H1 (cell line): ENCODE measurements at regions not wholly inside any gene's neighbourhood (a gene's known extent, or its start where the extent isn't known, plus 50 kb on each side); places are given as distances from the start of the nearest gene placed in this dataset.
"Not testable (repeated sequence)": the region's sequence is repeated elsewhere in the genome, so short reads cannot be mapped to it uniquely, and the experiment has no call there.

Experiments used
- CTCF ChIA-PET: fragments of 300-600 bp; sonication (Branson Sonifier 250); formaldehyde crosslinking; loops from one replicate; lab custom pipeline; 2021; ENCODE audit not compliant: partially characterized antibody; lab: Charles Lee
- POLR2A ChIA-PET: fragments of 300-600 bp; sonication (Branson Sonifier 250); formaldehyde crosslinking; loops from one replicate; lab custom pipeline; 2021; ENCODE audit warnings: inconsistent platforms; ENCODE audit not compliant: partially characterized antibody; lab: Charles Lee
- DNase-seq, 2 experiments: peaks; one replicate each; pipeline versions ENCODE4 v3.0.0 to v3.0.0-alpha.2; 2010 to 2022; ENCODE audit warnings: low spot score in 2 of 2, low read depth in 1 of 2, mixed read lengths in 1 of 2
- FAIRE-seq: peaks from 2 replicates; lab custom pipeline; 2011; peaks lifted over from hg19 to GRCh38; lab: Jason Lieb, UNC
- H2AFZ ChIP-seq: 2 replicates; pipeline ENCODE4 v1.8.1; 2012; ENCODE audit warnings: low read length, inconsistent platforms
- H2AK5ac ChIP-seq: 2 replicates; pipeline ENCODE4 v1.6.1; 2013; ENCODE audit warnings: low read depth, low read length
- H2BK120ac ChIP-seq: replicated peaks from 2 replicates; pipeline ENCODE3; 2013; ENCODE audit warnings: low read depth, low read length, inconsistent platforms
- H2BK12ac ChIP-seq: 2 replicates; pipeline ENCODE4 v1.6.1; 2013; ENCODE audit warnings: low read depth, low read length
- H2BK15ac ChIP-seq: 2 replicates; pipeline ENCODE4 v1.6.1; 2013; ENCODE audit warnings: low read length
- H2BK20ac ChIP-seq: 2 replicates; pipeline ENCODE4 v1.6.1; 2013; ENCODE audit warnings: low read length
- H2BK5ac ChIP-seq: 2 replicates; pipeline ENCODE4 v1.6.1; 2013; ENCODE audit warnings: low read depth, low read length
- H3K14ac ChIP-seq: 2 replicates; pipeline ENCODE4 v1.6.1; 2013; ENCODE audit warnings: inconsistent platforms; ENCODE audit not compliant: insufficient read length
- H3K18ac ChIP-seq: 2 replicates; pipeline ENCODE4 v1.6.1; 2013; ENCODE audit warnings: low read length; ENCODE audit errors: extremely low read depth
- H3K23ac ChIP-seq: 2 replicates; pipeline ENCODE4 v1.6.1; 2013; ENCODE audit warnings: inconsistent platforms; ENCODE audit not compliant: insufficient read length
- H3K23me2 ChIP-seq: 2 replicates; pipeline ENCODE4 v1.6.1; 2013; ENCODE audit warnings: low read depth, low read length
- H3K27ac ChIP-seq: 2 replicates; pipeline ENCODE4 v1.6.1; 2011; ENCODE audit warnings: low read depth, low read length, inconsistent platforms
- H3K27me3 ChIP-seq, 4 experiments: replicated peaks in 1 of 4; 1 replicate in 1 of 4; 2 replicates in 3 of 4; pipeline versions ENCODE4 v1.6.1 to v1.8.1; 2011 to 2013; ENCODE audit warnings: low read length in 3 of 4, mild to moderate bottlenecking in 3 of 4, inconsistent platforms in 2 of 4, mixed read lengths in 2 of 4, moderate library complexity in 1 of 4; ENCODE audit not compliant: control insufficient read depth in 3 of 4, insufficient read depth in 3 of 4; ENCODE audit errors: extremely low read depth in 1 of 4
- H3K36me3 ChIP-seq, 4 experiments: 2 replicates each; pipeline versions ENCODE4 v1.6.1 to v1.8.1; 2011 to 2013; ENCODE audit warnings: mild to moderate bottlenecking in 4 of 4, low read length in 3 of 4, moderate library complexity in 2 of 4, control low read depth in 1 of 4, inconsistent platforms in 1 of 4; ENCODE audit not compliant: insufficient read depth in 4 of 4, control insufficient read depth in 2 of 4
- H3K4ac ChIP-seq: replicated peaks from 2 replicates; pipeline ENCODE3; 2013; ENCODE audit warnings: low read length, low read depth, mixed read lengths, inconsistent platforms; ENCODE audit not compliant: insufficient read length
- H3K4me1 ChIP-seq, 4 experiments: replicated peaks in 1 of 4; 1 replicate in 1 of 4; 2 replicates in 3 of 4; pipeline versions ENCODE4 v1.6.1 to v1.8.1; 2011 to 2013; ENCODE audit warnings: low read length in 3 of 4, inconsistent platforms in 2 of 4, mixed read lengths in 1 of 4; ENCODE audit not compliant: insufficient read depth in 4 of 4, control insufficient read depth in 3 of 4
- H3K4me2 ChIP-seq, 2 experiments: 2 replicates each; pipeline versions ENCODE4 v1.6.1 to v1.8.1; 2011 to 2013; ENCODE audit warnings: low read depth in 2 of 2, low read length in 2 of 2, control low read depth in 1 of 2, inconsistent platforms in 1 of 2, mild to moderate bottlenecking in 1 of 2; ENCODE audit not compliant: insufficient read depth in 1 of 2
- H3K4me3 ChIP-seq, 4 experiments: fragments of 200-600, 300-600 bp in 1 of 4; sonication (generic), shearing (Covaris generic), sonication (Bioruptor Twin) in 1 of 4; 2 replicates each; pipeline versions ENCODE4 v1.5.1 to v1.8.1; 2011 to 2016; ENCODE audit warnings: low read length in 4 of 4, low read depth in 3 of 4, control low read depth in 2 of 4, inconsistent platforms in 2 of 4, mild to moderate bottlenecking in 2 of 4, mixed read lengths in 1 of 4, moderate library complexity in 1 of 4; ENCODE audit not compliant: insufficient read depth in 2 of 4; ENCODE audit errors: extremely low read depth in 1 of 4
- H3K56ac ChIP-seq: replicated peaks from 2 replicates; pipeline ENCODE3; 2013; ENCODE audit warnings: low read depth, mild to moderate bottlenecking, mixed read lengths, low read length, inconsistent platforms; ENCODE audit not compliant: insufficient read length
- H3K79me1 ChIP-seq: 2 replicates; pipeline ENCODE4 v1.6.1; 2013; ENCODE audit warnings: low read depth, low read length, control low read depth
- H3K79me2 ChIP-seq, 2 experiments: 2 replicates each; pipeline versions ENCODE4 v1.6.1 to v1.8.1; 2012 to 2013; ENCODE audit warnings: low read length in 2 of 2, mild to moderate bottlenecking in 2 of 2, inconsistent platforms in 1 of 2; ENCODE audit not compliant: insufficient read depth in 2 of 2, control insufficient read depth in 1 of 2
- H3K9ac ChIP-seq, 4 experiments: replicated peaks in 1 of 4; 1 replicate in 1 of 4; 2 replicates in 3 of 4; pipeline versions ENCODE4 v1.6.1 to v1.8.1; 2011 to 2013; ENCODE audit warnings: low read depth in 3 of 4, low read length in 3 of 4, control low read depth in 2 of 4, mild to moderate bottlenecking in 2 of 4, moderate library complexity in 2 of 4, inconsistent platforms in 1 of 4; ENCODE audit errors: extremely low read depth in 1 of 4
- H3K9me3 ChIP-seq, 2 experiments: 2 replicates each; pipeline versions ENCODE4 v1.6.1 to v1.8.1; 2012 to 2013; ENCODE audit warnings: mild to moderate bottlenecking in 2 of 2, moderate library complexity in 2 of 2, control low read depth in 1 of 2, inconsistent platforms in 1 of 2, low read depth in 1 of 2, low read length in 1 of 2, mixed read lengths in 1 of 2; ENCODE audit not compliant: insufficient read depth in 2 of 2
- H4K20me1 ChIP-seq, 2 experiments: replicated peaks in 1 of 2; 2 replicates each; pipeline versions ENCODE3 to v1.8.1; 2011 to 2013; ENCODE audit warnings: inconsistent platforms in 2 of 2, low read length in 2 of 2, mild to moderate bottlenecking in 1 of 2; ENCODE audit not compliant: insufficient read depth in 2 of 2, control insufficient read depth in 1 of 2
- H4K5ac ChIP-seq: 2 replicates; pipeline ENCODE4 v1.6.1; 2013; ENCODE audit warnings: low read length, low read depth, mixed read lengths, inconsistent platforms; ENCODE audit not compliant: insufficient read length
- H4K8ac ChIP-seq: 2 replicates; pipeline ENCODE4 v1.8.0; 2013; ENCODE audit warnings: mild to moderate bottlenecking, moderate library complexity, low read length, inconsistent platforms; ENCODE audit not compliant: insufficient read depth; ENCODE audit errors: extremely low read depth
- H4K91ac ChIP-seq: replicated peaks from 2 replicates; pipeline ENCODE3; 2013; ENCODE audit warnings: low read length, mixed read lengths, inconsistent platforms; ENCODE audit not compliant: insufficient read length
- WGBS, 2 experiments: shearing (Covaris generic) in 1 of 2; methylation state at CpG; one replicate each; pipeline versions ENCODE4 v1.1.6 to v1.1.7; 2013 to 2015; ENCODE audit warnings: low lambda C conversion rate in 2 of 2, mixed read lengths in 2 of 2, inconsistent platforms in 1 of 2, low coverage in 1 of 2, missing lambda C conversion rate in 1 of 2; ENCODE audit not compliant: insufficient replicate concordance in 2 of 2, insufficient coverage in 1 of 2, insufficient read length in 1 of 2; ENCODE audit errors: extremely low coverage in 1 of 2, missing lambda C conversion rate in 1 of 2; 5-methylcytosine and 5-hydroxymethylcytosine counted together

DNA sequence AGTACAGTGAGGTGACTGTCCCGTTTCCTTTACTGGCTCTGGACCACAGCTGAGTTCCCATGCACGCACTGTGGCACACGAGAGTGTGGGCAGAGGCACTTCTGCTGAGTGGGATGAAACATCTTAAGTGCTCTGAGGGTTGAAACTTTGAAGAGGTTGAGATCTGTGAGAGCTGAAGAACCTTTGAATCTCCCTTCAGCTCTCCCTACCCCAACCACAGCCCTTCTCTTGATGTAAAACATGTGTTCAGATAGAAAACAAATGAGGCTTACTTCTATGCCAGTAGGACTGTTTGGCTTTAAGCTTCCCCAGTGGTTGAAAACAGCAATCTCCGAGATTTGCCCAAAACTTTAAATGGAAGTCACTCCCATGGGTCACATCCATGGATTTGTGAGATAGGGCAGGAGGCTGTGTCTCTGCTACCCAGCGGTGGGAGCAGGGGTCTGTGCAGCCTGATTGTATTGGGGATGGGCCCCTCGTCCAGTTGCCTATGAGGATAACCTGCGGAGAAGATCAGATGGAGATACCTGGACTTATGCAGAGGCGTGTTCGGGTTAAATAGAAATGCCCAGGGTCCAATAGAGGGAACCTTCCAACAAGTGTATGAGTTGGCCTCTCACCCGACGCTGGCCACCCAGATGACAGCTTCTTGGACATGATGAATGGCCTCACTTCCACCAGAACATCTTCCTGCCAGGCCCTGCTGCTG lies 178.0 kb upstream of the PLGLB2 start:
- DNase-seq, H3K23me2 ChIP-seq, H3K4me1 ChIP-seq, H3K56ac ChIP-seq, H2BK12ac ChIP-seq, H2BK5ac ChIP-seq, FAIRE-seq, H4K20me1 ChIP-seq, H2BK120ac ChIP-seq, H3K18ac ChIP-seq, H3K9me3 ChIP-seq, H3K27me3 ChIP-seq, H3K9ac ChIP-seq, H2BK20ac ChIP-seq, H3K79me2 ChIP-seq, H3K14ac ChIP-seq, H4K5ac ChIP-seq, H2BK15ac ChIP-seq, H4K91ac ChIP-seq, H2AK5ac ChIP-seq, H3K79me1 ChIP-seq, H3K4ac ChIP-seq, POLR2A ChIA-PET, H3K36me3 ChIP-seq, H2AFZ ChIP-seq, H3K27ac ChIP-seq, CTCF ChIA-PET, H4K8ac ChIP-seq, H3K4me2 ChIP-seq, H3K23ac ChIP-seq, H3K4me3 ChIP-seq: not testable (repeated sequence)
- WGBS, 2 experiments = 96% methylated on average over 7 of the region's 11 CpGs; no CpG with 5 or more reads in 1 of the 2 experiments

DNA sequence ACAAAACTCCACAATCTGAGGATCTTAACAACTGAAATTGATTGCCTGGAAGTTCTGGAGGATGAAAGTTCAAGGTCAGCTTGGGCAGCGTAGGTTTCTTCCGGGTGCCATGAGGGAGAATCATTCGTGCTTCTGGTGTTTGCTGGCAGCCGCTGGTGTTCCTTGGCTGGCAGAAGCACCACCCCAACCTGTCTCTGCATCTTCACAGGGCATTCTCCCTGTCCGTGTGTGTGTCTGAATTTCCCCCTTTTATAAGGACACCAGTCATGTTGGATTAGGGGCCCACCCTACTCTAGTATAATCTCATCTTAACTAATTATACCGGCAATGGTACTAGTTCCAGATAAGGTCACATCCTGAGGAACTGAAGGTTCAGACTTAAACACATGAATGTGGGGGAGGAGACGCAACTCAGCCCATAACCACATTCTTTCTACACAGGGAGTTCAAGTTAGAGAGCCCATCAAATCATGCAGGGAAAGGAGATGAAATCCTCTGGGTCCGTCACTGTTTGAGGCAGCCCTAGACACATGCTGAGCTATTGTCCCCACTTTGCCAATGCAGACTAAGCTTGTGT lies 175.9 kb upstream of the PLGLB2 start:
- H2BK120ac ChIP-seq, H3K27ac ChIP-seq, H2AK5ac ChIP-seq, H2BK12ac ChIP-seq, H3K4me3 ChIP-seq, H3K79me1 ChIP-seq, H3K9ac ChIP-seq, POLR2A ChIA-PET, H4K5ac ChIP-seq, H3K23ac ChIP-seq, H4K91ac ChIP-seq, H4K8ac ChIP-seq, FAIRE-seq, H3K18ac ChIP-seq, H3K9me3 ChIP-seq, DNase-seq, H2BK20ac ChIP-seq, H2BK5ac ChIP-seq, H3K36me3 ChIP-seq, H2AFZ ChIP-seq, H3K4ac ChIP-seq, H3K14ac ChIP-seq, H3K56ac ChIP-seq, H2BK15ac ChIP-seq, CTCF ChIA-PET, H3K79me2 ChIP-seq, H3K27me3 ChIP-seq, H4K20me1 ChIP-seq, H3K23me2 ChIP-seq, H3K4me2 ChIP-seq, H3K4me1 ChIP-seq: not testable (repeated sequence)
- 80% methylated on average over 1 of the region's 8 CpGs; no CpG with 5 or more reads in 1 of the 2 experiments for whole genome bisulfite sequencing, 2 experiments
